IgD-negative memory B cell (primary cell): ENCODE measurements at regions not wholly inside any gene's neighbourhood (a gene's known extent, or its start where the extent isn't known, plus 50 kb on each side); places are given as distances from the start of the nearest gene placed in this dataset.
"Not testable (repeated sequence)": the region's sequence is repeated elsewhere in the genome, so short reads cannot be mapped to it uniquely, and the experiment has no call there.

Experiments
- H3K27ac Mint-ChIP-seq, 3 donors: one replicate each; pipeline ENCODE4 v1.8.0; 2020 to 2022; ENCODE audit warnings: mild to moderate bottlenecking in 3 of 3, mixed read lengths in 3 of 3, moderate library complexity in 1 of 3
- H3K27me3 Mint-ChIP-seq: one replicate; pipeline ENCODE4 v1.8.0; 2021; ENCODE audit warnings: mixed read lengths
- H3K36me3 Mint-ChIP-seq: one replicate; pipeline ENCODE4 v1.8.0; 2020; ENCODE audit warnings: mild to moderate bottlenecking, mixed read lengths
- H3K4me1 Mint-ChIP-seq, 3 donors: one replicate each; pipeline ENCODE4 v1.8.0; 2020 to 2022; ENCODE audit warnings: mixed read lengths in 3 of 3, mild to moderate bottlenecking in 1 of 3
- H3K4me3 Mint-ChIP-seq, 4 donors: one replicate each; pipeline ENCODE4 v1.8.0; 2020 to 2022; ENCODE audit warnings: mild to moderate bottlenecking in 4 of 4, mixed read lengths in 4 of 4, moderate library complexity in 3 of 4
- H3K9me3 Mint-ChIP-seq, 3 donors: one replicate each; pipeline ENCODE4 v1.8.0; 2020 to 2021; ENCODE audit warnings: mixed read lengths in 3 of 3, mild to moderate bottlenecking in 1 of 3

GRCh38 chr7:101724957-101725356 is 92.5 kb upstream of the CUX1 start:
- H3K27me3 Mint-ChIP-seq: peaks cover 3% of the 10 kb centered on the region
- H3K36me3 Mint-ChIP-seq: peaks cover 3% of the 10 kb centered on the region
- no peaks in the 10 kb centered on the region for H3K4me1 Mint-ChIP-seq
- H3K27ac Mint-ChIP-seq: no peak overlapping the region
- no peaks in the 10 kb centered on the region for H3K9me3 Mint-ChIP-seq
- H3K4me3 Mint-ChIP-seq: no peak overlapping the region

GRCh38 chr7:101725921-101726320 is 91.5 kb upstream of the CUX1 start:
- Mint-ChIP-seq H3K27me3 (peaks cover 2% of the 10 kb centered on the region), H3K4me1 (no peaks in the 10 kb centered on the region), H3K9me3 (no peaks in the 10 kb centered on the region), H3K36me3 (peaks cover 3% of the 10 kb centered on the region), H3K4me3 (no peak overlapping the region), H3K27ac (no peak overlapping the region)

GRCh38 chr7:101727184-101727583 is 90.2 kb upstream of the CUX1 start:
- peaks cover 3% of the 10 kb centered on the region for H3K36me3 Mint-ChIP-seq
- no peaks in the 10 kb centered on the region for H3K4me1 Mint-ChIP-seq
- no peaks in the 10 kb centered on the region for H3K9me3 Mint-ChIP-seq
- H3K27me3 Mint-ChIP-seq: peaks cover 2% of the 10 kb centered on the region
- H3K27ac Mint-ChIP-seq: peak overlapping the region in 1 of 3 donors; percentile 39
- no peak overlapping the region for H3K4me3 Mint-ChIP-seq

- Mint-ChIP-seq H3K27ac (no peak overlapping the region), H3K9me3 (no peaks in the 10 kb centered on the region), H3K36me3 (peaks cover 3% of the 10 kb centered on the region), H3K27me3 (peaks cover 2% of the 10 kb centered on the region), H3K4me3 (no peak overlapping the region), H3K4me1 (no peaks in the 10 kb centered on the region)
These were observed 89.3 kb upstream of the CUX1 start for GRCh38 chr7:101728128-101728527.

- H3K4me1 Mint-ChIP-seq, H3K9me3 Mint-ChIP-seq, H3K27me3 Mint-ChIP-seq, H3K27ac Mint-ChIP-seq, H3K36me3 Mint-ChIP-seq, H3K4me3 Mint-ChIP-seq: not testable (repeated sequence)
These were observed 88.6 kb upstream of the CUX1 start for GRCh38 chr7:101728873-101729240.

GRCh38 chr7:101729241-101729883 is 88.1 kb upstream of the CUX1 start:
- H3K27ac Mint-ChIP-seq: no peak overlapping the region
- peaks cover 0 to 2% (median 0%) of the 10 kb centered on the region in 3 donors for H3K4me1 Mint-ChIP-seq
- H3K9me3 Mint-ChIP-seq: no peaks in the 10 kb centered on the region
- peaks cover 3% of the 10 kb centered on the region for H3K36me3 Mint-ChIP-seq
- no peak overlapping the region for H3K4me3 Mint-ChIP-seq
- peaks cover 3% of the 10 kb centered on the region for H3K27me3 Mint-ChIP-seq

DNA sequence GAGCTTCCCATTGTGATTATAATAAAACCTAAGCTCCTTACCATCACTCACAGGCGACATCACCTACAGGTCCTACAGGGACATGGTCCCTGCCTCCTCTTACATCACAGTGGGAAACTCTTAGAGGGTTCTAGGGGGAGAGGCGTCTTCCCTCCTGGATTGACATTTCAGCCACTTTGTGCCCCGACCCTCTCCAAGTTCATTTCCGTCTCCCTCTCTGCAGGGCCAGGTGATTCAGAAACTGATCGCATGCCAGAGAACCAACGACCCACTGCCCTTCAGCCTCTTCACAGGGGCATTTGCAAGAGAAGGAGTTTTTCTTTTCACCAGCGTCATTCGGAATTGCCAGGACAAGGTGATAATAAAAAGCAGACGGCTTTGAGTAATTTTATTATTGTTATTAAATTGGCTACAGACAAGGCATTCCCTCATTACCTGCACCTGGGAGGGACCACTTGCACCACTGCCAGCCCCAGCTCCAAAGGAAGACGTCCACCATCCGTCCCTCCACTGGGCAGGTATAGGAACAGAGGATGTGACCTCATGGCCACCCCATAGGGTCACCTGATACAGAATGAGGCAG is 85.8 kb upstream of the CUX1 start:
- Mint-ChIP-seq H3K9me3 (peaks cover 0 to 3% (median 0%) of the 10 kb centered on the region in 3 donors), H3K27me3 (peaks cover 1% of the 10 kb centered on the region), H3K27ac (peak overlapping the region in 1 of 3 donors; percentile 19), H3K4me1 (peaks cover 0 to 2% (median 0%) of the 10 kb centered on the region in 3 donors), H3K4me3 (no peak overlapping the region), H3K36me3 (peaks cover 3% of the 10 kb centered on the region)

DNA sequence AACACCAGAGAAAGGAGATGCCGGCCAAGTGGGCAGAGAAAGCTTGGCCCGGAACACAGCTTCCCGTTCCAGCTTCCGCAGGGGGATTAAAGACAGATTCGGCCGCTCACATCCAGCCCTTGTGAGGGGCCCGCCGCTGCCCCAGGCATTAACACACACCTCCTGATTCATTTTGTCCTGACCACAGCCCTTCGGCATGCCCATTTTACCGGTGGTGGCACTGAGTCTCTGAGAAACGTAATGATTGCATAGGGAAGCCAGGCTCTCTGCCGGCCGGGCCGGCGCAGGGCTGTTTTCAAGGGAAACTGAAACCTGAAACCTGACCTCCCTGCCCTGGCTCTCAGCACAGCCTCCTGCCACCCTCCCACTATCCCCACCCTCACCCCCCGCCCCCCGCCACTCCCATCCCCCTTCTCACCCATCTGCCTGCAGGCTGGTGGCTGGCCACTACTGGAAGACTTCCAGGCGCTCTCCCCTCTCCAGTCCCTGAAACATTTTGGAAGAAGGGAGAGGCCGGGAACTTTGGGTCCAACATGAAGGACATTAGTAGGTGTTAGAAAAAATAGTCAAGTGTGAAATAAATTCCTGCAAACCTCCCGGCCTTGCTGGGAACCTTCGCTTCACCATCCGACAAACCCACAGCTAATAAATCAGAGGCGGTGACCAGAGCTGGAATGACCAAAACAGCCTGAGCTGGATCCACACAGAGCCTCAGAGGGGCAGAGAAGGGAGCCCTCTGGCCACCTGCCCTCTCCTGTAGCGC is 83.5 kb upstream of the CUX1 start:
- Mint-ChIP-seq H3K9me3 (peaks cover 0 to 3% (median 0%) of the 10 kb centered on the region in 3 donors), H3K4me1 (peaks cover 0 to 2% (median 0%) of the 10 kb centered on the region in 3 donors), H3K4me3 (peak overlapping the region in 3 of 4 donors; percentile 52 to 74 (median 55)), H3K27ac (no peak overlapping the region), H3K27me3 (peaks cover 1% of the 10 kb centered on the region), H3K36me3 (no peaks in the 10 kb centered on the region)

DNA sequence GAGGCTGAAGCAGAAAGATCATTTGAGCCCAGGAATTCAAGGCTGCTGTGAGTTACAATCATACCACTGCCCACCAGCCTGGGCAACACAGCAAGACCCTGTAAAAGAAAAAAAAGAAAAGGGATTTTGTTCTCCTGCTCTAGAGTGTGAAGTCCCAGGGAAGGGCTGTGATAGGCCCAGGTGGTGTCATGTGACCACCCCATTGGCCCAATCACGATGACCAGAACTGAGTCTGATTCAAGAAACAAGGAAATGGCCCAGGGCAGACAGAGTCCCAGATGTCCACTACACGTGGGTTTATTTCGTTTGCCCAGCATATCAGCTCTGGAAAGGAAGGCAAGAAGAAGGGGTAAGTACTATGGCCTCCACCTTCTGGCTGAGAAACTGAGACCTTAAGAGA is 81.3 kb upstream of the CUX1 start:
- peaks cover 0 to 3% (median 0%) of the 10 kb centered on the region in 3 donors for H3K9me3 Mint-ChIP-seq
- H3K4me1 Mint-ChIP-seq: peaks cover 5 to 10% (median 9%) of the 10 kb centered on the region in 3 donors
- peak overlapping the region in 1 of 3 donors; percentile 71 for H3K27ac Mint-ChIP-seq
- no peaks in the 10 kb centered on the region for H3K36me3 Mint-ChIP-seq
- peaks cover 1% of the 10 kb centered on the region for H3K27me3 Mint-ChIP-seq
- no peak overlapping the region for H3K4me3 Mint-ChIP-seq

DNA sequence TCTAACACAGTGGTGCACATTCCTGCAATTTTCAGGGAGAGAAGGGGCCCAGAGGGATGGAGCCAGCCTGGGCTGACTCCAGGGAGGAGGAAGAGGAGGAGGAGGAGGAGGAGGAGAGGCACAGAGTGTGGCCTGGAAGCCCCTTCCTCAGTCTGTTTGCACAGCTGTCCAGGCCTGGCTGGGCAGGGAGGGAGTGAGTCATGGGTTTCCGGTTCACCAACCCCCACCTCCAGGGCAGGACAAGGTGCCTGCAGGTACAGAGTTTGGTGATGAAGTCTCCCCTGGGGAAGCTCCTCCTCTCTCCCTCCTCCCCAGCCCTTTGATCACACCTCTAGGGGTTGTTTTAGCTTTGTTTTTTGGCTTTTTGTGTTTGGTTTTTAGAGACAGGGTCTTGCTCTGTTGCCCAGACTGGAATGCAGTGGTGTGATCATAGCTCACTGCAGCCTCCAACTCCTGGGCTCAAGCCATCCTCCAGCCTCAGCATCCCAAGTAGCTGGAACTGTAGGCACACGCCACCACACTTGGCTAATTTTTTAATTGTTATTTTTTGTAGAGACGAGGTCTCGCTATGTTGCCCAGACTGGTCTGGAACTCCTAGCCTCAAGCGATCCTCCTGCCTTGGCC is 77.5 kb upstream of the CUX1 start:
- no peaks in the 10 kb centered on the region for H3K36me3 Mint-ChIP-seq
- H3K4me3 Mint-ChIP-seq: peak overlapping the region in 2 of 4 donors; percentile 27 to 67
- H3K27ac Mint-ChIP-seq: no peak overlapping the region
- peaks cover 0 to 3% (median 0%) of the 10 kb centered on the region in 3 donors for H3K9me3 Mint-ChIP-seq
- H3K27me3 Mint-ChIP-seq: peaks cover 1% of the 10 kb centered on the region
- H3K4me1 Mint-ChIP-seq: peaks cover 11 to 21% (median 13%) of the 10 kb centered on the region in 3 donors

DNA sequence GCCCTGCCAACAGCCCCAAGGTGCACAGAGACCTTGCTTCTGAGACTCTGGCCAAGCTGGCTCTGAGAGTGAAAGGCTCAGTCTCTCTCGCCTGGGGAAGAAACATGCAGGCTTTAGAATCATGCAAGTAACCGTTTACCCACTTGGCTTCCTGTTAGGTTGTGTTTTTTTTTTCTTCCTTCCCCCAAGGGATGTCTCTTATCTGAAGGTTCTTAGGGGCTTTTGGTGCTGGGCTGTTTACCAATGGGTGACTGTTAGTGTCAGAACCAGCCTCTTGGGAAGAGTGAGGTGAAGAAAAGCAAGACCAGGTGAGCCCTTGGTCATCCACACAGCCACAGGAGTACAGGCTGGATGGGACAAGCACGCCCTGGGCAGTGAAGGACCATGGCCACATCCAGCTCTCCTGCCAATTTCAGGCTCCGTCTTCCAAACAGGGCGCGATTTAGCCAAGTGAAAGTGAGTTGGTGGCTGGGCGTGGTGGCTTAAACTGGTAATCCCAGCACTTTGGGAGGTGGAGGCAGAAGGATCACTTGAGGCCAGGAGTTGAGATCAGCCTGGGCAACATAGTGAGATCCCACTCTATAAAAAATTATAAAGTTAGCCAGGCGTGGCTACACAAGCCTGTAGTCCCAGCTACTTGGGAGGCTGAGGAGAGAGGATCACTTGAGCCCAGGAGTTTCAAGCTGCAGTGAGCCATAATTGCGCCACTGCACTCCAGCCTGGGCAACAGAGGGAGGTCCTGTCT is 76.3 kb upstream of the CUX1 start:
- Mint-ChIP-seq H3K4me3 (peak overlapping the region; percentile 34 to 90 (median 82)), H3K27ac (peak overlapping the region in 2 of 3 donors; percentile 88 to 92), H3K4me1 (peaks cover 14 to 28% (median 19%) of the 10 kb centered on the region in 3 donors), H3K36me3 (no peaks in the 10 kb centered on the region), H3K27me3 (peaks cover 1% of the 10 kb centered on the region), H3K9me3 (peaks cover 0 to under 1% (median 0%) of the 10 kb centered on the region in 3 donors)

DNA sequence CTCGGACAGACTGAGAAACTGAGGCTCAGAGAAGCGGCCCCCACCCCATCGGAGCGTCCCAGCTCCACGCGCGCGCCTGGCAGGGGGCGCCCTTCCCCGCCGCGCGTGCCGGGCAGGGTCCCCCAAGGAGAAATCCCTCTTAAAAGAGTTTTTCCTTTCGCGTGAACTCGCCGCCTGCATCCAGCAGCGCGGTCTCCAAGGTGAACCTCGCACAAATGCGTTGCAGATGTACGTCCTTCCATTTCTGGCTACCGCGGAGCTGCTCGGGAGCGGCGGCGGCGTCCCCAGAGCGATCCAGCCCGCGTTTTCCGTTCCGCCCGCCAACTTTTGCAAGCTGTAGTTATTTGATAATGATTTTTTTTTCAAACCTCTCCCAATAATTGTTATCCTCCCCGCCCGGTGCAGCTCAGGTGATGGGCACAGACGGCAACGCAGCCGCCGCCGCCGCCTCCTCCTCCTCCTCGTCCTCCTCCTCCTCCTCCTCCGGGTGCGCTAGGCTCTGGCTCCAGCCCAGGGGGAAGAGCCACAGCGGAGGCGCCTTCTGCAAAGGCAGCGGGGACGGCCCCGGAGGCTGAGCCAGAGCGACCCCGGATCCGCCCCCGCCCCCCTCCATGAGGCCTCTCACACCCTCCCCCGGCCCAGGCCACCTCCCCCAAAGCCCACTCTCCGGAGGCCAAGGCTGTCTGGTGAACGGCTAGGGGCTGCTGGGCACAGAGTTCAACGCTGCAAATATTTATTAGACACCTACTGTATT is 74.0 kb upstream of the CUX1 start:
- H3K9me3 Mint-ChIP-seq: no peaks in the 10 kb centered on the region
- H3K27me3 Mint-ChIP-seq: peaks cover 1% of the 10 kb centered on the region
- no peak overlapping the region for H3K27ac Mint-ChIP-seq
- peaks cover 23 to 36% (median 26%) of the 10 kb centered on the region in 3 donors for H3K4me1 Mint-ChIP-seq
- H3K36me3 Mint-ChIP-seq: peaks cover 2% of the 10 kb centered on the region
- H3K4me3 Mint-ChIP-seq: peak overlapping the region; percentile 86 to 92 (median 90)

DNA sequence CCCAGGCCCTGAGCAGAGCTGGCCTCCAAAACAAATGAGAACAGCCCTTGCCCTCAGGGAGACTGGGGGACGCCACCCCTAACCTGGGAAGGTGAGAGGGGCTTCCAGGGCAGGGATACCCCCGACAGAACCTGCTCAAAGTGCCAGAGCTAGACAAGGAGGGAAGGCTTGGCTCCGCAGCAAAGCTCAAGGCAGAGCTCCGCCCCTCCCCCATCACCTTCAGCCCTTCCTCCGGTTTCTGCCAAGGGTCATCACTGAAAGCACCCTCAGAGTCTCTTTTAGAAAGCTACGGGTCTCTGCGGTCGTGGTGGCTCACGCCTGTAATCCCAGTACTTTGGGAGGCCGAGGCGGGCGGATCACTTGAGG is 73.4 kb upstream of the CUX1 start:
- H3K4me1 Mint-ChIP-seq: peaks cover 23 to 36% (median 26%) of the 10 kb centered on the region in 3 donors
- peak overlapping the region in 2 of 3 donors; percentile 28 to 59 for H3K27ac Mint-ChIP-seq
- H3K9me3 Mint-ChIP-seq: no peaks in the 10 kb centered on the region
- H3K4me3 Mint-ChIP-seq: peak overlapping the region; percentile 78 to 91 (median 87)
- H3K27me3 Mint-ChIP-seq: peaks cover 1% of the 10 kb centered on the region
- peaks cover 2% of the 10 kb centered on the region for H3K36me3 Mint-ChIP-seq

DNA sequence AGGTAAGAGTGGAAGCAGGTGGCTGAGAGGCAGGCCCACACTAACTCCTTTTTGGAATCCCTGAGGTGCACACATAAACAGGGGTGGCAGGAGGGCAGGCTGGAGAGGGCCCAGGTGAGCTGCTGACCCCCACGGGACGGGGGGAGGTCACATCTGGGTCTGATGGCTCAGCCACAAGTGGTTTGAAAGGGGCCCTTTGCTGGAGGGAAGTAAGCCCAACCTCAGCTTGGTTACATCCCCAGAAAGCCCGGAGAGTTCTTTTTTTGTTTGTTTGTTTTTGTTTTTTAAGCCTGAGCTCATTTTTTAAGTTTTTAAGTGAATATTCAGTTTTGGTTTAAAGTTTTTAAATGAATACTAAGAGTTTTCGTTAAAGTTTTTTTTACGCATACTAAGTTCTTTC is 72.8 kb upstream of the CUX1 start:
- Mint-ChIP-seq H3K9me3 (no peaks in the 10 kb centered on the region), H3K4me3 (peak overlapping the region; percentile 78 to 91 (median 87))

More for the DNA sequence above, 72.8 kb upstream of the CUX1 start:
- Mint-ChIP-seq H3K27me3 (peaks cover 5% of the 10 kb centered on the region), H3K4me1 (peaks cover 23 to 36% (median 26%) of the 10 kb centered on the region in 3 donors), H3K36me3 (peaks cover 2% of the 10 kb centered on the region), H3K27ac (peak overlapping the region in 2 of 3 donors; percentile 28 to 59)
